MM.1S (cell line): ENCODE measurements at regions not wholly inside any gene's neighbourhood (a gene's known extent, or its start where the extent isn't known, plus 50 kb on each side); places are given as distances from the start of the nearest gene placed in this dataset.

Experiments
- DNase-seq: peaks from one replicate; pipeline ENCODE4 v3.0.0-alpha.2; 2015
- H2AFZ ChIP-seq: fragments of 300-600 bp; sonication (generic); 2 replicates; pipeline ENCODE4 v1.6.0; 2016; ENCODE audit warnings: antibody characterized with exemption, low read length
- H3F3A ChIP-seq: fragments of 300-600 bp; sonication (generic); 2 replicates; pipeline ENCODE4 v1.6.1; 2016; ENCODE audit warnings: mild to moderate bottlenecking, antibody characterized with exemption, low read length, moderate library complexity, mixed read lengths; ENCODE audit not compliant: insufficient read depth
- H3K27ac ChIP-seq: fragments of 300-600 bp; sonication (generic); 2 replicates; pipeline ENCODE4 v1.5.1; 2016; ENCODE audit warnings: mild to moderate bottlenecking, low read length
- H3K27me3 ChIP-seq: fragments of 300-600 bp; sonication (generic); replicated peaks from 2 replicates; pipeline ENCODE4 v1.6.0; 2016; ENCODE audit warnings: low read length; ENCODE audit not compliant: insufficient read depth
- H3K36me3 ChIP-seq: fragments of 300-600 bp; sonication (generic); replicated peaks from 2 replicates; pipeline ENCODE4 v1.6.1; 2016; ENCODE audit warnings: mild to moderate bottlenecking, low read length, mixed read lengths; ENCODE audit not compliant: insufficient read depth
- H3K4me1 ChIP-seq: fragments of 300-600 bp; sonication (generic); 2 replicates; pipeline ENCODE4 v1.6.1; 2016; ENCODE audit warnings: low read length, mixed read lengths
- H3K4me2 ChIP-seq: fragments of 300-600 bp; sonication (generic); 2 replicates; pipeline ENCODE4 v1.6.0; 2016; ENCODE audit warnings: low read depth, low read length
- H3K4me3 ChIP-seq: fragments of 300-600 bp; sonication (generic); 2 replicates; pipeline ENCODE4 v1.5.1; 2016; ENCODE audit warnings: low read length, mixed read lengths
- H3K79me2 ChIP-seq: fragments of 300-600 bp; sonication (generic); 2 replicates; pipeline ENCODE4 v1.6.1; 2016; ENCODE audit warnings: mixed run types, low read length, mixed read lengths
- H3K9ac ChIP-seq: fragments of 300-600 bp; sonication (generic); 2 replicates; pipeline ENCODE4 v1.6.1; 2016; ENCODE audit warnings: low read length, mixed read lengths
- H3K9me2 ChIP-seq: fragments of 300-600 bp; sonication (generic); replicated peaks from 2 replicates; pipeline ENCODE4 v1.6.1; 2016; ENCODE audit warnings: mild to moderate bottlenecking, low read length, mixed read lengths; ENCODE audit not compliant: insufficient read depth
- H3K9me3 ChIP-seq: fragments of 300-600 bp; sonication (generic); replicated peaks from 2 replicates; pipeline ENCODE4 v1.6.1; 2016; ENCODE audit warnings: mild to moderate bottlenecking, low read length, mixed read lengths; ENCODE audit not compliant: insufficient read depth
- H4K20me1 ChIP-seq: fragments of 300-600 bp; sonication (generic); 2 replicates; pipeline ENCODE4 v1.6.1; 2016; ENCODE audit warnings: mild to moderate bottlenecking, low read length, moderate library complexity, mixed read lengths; ENCODE audit not compliant: insufficient read depth
- EZH2 ChIP-seq: fragments of 300-600 bp; sonication (generic); optimal IDR thresholded peaks from 2 replicates; pipeline ENCODE3; 2017; ENCODE audit warnings: low read depth, mild to moderate bottlenecking, antibody characterized with exemption, low read length, mixed read lengths
- EZH2phosphoT487 ChIP-seq: fragments of 300-600 bp; sonication (generic); IDR thresholded peaks from 2 replicates; pipeline ENCODE4 v1.6.1; 2018; ENCODE audit warnings: antibody characterized with exemption, low read length
- TF ChIP-seq, protein P1 (sequence below): fragments of 300-600 bp; sonication (generic); IDR thresholded peaks from 2 replicates; pipeline ENCODE4 v1.5.1; 2016; ENCODE audit warnings: antibody characterized with exemption, low read length, mixed read lengths

- Histone ChIP-seq H3K36me3 (no peaks in the 10 kb centered on the region), H3K4me2 (no peak overlapping the region), H3K9ac (no peak overlapping the region), H3K27me3 (no peaks in the 10 kb centered on the region), H3F3A (no peaks in the 10 kb centered on the region), H3K9me2 (no peaks in the 10 kb centered on the region), H3K79me2 (no peaks in the 10 kb centered on the region), H3K27ac (no peak overlapping the region), H4K20me1 (no peaks in the 10 kb centered on the region), H3K4me3 (no peak overlapping the region), H3K9me3 (no peaks in the 10 kb centered on the region), H2AFZ (no peak overlapping the region), H3K4me1 (no peaks in the 10 kb centered on the region)
- DNase-seq: no peak
- no peak for TF ChIP-seq EZH2
- TF ChIP-seq, protein P1, sequence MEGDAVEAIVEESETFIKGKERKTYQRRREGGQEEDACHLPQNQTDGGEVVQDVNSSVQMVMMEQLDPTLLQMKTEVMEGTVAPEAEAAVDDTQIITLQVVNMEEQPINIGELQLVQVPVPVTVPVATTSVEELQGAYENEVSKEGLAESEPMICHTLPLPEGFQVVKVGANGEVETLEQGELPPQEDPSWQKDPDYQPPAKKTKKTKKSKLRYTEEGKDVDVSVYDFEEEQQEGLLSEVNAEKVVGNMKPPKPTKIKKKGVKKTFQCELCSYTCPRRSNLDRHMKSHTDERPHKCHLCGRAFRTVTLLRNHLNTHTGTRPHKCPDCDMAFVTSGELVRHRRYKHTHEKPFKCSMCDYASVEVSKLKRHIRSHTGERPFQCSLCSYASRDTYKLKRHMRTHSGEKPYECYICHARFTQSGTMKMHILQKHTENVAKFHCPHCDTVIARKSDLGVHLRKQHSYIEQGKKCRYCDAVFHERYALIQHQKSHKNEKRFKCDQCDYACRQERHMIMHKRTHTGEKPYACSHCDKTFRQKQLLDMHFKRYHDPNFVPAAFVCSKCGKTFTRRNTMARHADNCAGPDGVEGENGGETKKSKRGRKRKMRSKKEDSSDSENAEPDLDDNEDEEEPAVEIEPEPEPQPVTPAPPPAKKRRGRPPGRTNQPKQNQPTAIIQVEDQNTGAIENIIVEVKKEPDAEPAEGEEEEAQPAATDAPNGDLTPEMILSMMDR: no peak
- TF ChIP-seq EZH2phosphoT487: no peak
Observed at GRCh38 chr6:154579046-154579445, 68.6 kb upstream of the CNKSR3 start.

DNA sequence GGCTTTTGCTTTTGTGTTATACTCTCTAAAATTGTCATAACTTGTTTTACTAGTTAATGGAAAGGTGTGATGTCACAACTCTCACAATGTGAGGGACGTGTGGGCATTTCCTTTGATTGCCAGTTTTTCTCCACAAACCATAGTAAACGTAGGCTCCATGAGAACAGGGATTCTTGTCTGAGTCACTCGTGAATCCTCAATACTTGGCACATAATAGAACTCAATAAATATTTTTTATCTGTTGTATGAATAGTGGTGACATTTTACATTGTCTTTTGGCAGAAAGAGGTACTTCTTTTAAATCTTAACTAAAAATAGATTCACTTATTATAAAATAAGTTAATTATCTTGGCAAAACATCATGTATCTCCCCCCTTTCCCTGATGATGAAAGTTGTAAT lies 69.0 kb upstream of the CNKSR3 start:
- Histone ChIP-seq H3K9ac (no peak overlapping the region), H4K20me1 (no peaks in the 10 kb centered on the region), H2AFZ (no peak overlapping the region), H3K4me1 (no peaks in the 10 kb centered on the region), H3K27me3 (no peaks in the 10 kb centered on the region), H3K4me3 (no peak overlapping the region), H3K79me2 (no peaks in the 10 kb centered on the region), H3F3A (no peaks in the 10 kb centered on the region), H3K9me2 (no peaks in the 10 kb centered on the region), H3K27ac (no peak overlapping the region), H3K36me3 (no peaks in the 10 kb centered on the region), H3K4me2 (no peak overlapping the region), H3K9me3 (no peaks in the 10 kb centered on the region)
- TF ChIP-seq, protein P1: no peak
- no peak for TF ChIP-seq EZH2
- TF ChIP-seq EZH2phosphoT487: no peak
- DNase-seq: no peak

DNA sequence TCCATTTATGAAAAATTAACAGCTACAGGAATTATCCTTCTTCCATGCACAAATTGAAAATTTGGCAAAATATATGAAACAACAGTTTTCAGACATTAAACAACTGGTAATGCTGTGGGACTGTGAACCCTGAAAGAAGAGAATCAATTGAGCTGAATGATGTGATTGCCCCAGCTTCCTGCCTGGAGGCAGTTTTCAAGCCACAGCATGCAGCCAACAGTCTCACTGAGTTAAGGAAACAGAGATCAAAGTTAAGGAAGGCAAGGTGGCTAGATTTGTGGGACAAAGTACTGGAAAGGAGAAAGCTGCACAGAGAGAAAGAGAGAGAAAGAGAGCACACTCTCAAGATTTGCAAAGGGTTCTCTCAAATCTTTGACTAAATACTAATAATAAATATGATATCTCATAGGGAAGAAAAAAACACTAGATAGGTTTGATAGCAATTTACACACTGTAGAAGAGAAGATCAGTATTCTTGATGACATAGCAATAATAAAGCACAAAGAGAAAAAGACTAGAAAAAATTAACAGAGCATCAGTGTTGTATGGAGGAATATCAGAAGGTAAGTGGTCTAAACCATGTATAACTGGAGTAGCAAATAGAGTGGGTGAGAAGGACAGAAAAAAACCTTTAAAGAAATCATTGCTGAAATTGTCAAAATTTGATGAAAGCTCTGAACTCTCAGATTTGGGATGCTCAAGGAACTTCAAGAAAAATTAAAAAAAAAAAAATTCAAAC lies 70.1 kb upstream of the CNKSR3 start:
- Histone ChIP-seq H3K9ac (no peak overlapping the region), H3K4me3 (no peak overlapping the region), H3K9me3 (no peaks in the 10 kb centered on the region), H3K4me1 (no peaks in the 10 kb centered on the region), H3K36me3 (no peaks in the 10 kb centered on the region), H3F3A (no peaks in the 10 kb centered on the region), H2AFZ (no peak overlapping the region), H3K4me2 (no peak overlapping the region), H3K9me2 (no peaks in the 10 kb centered on the region), H3K27ac (no peak overlapping the region), H3K79me2 (no peaks in the 10 kb centered on the region), H4K20me1 (no peaks in the 10 kb centered on the region), H3K27me3 (no peaks in the 10 kb centered on the region)
- no peak for TF ChIP-seq EZH2phosphoT487
- TF ChIP-seq, protein P1: no peak
- no peak for TF ChIP-seq EZH2
- no peak for DNase-seq
